ENCODE measurements at regions not wholly inside any gene's neighbourhood (a gene's known extent, or its start where the extent isn't known, plus 50 kb on each side); places are given as distances from the start of the nearest gene placed in this dataset.

- TF ChIP-seq, protein P1, sequence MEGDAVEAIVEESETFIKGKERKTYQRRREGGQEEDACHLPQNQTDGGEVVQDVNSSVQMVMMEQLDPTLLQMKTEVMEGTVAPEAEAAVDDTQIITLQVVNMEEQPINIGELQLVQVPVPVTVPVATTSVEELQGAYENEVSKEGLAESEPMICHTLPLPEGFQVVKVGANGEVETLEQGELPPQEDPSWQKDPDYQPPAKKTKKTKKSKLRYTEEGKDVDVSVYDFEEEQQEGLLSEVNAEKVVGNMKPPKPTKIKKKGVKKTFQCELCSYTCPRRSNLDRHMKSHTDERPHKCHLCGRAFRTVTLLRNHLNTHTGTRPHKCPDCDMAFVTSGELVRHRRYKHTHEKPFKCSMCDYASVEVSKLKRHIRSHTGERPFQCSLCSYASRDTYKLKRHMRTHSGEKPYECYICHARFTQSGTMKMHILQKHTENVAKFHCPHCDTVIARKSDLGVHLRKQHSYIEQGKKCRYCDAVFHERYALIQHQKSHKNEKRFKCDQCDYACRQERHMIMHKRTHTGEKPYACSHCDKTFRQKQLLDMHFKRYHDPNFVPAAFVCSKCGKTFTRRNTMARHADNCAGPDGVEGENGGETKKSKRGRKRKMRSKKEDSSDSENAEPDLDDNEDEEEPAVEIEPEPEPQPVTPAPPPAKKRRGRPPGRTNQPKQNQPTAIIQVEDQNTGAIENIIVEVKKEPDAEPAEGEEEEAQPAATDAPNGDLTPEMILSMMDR (IDR thresholded peaks at IDR 0.05; ENCODE audit: low read depth, low read length, poor library complexity, severe bottlenecking) = no peak
- TF ChIP-seq EZH2phosphoT487 (IDR thresholded peaks at IDR 0.05; ENCODE audit: borderline replicate concordance, low read length) = no peak
Measured at GRCh38 chr2:7795778-7796563, 878.8 kb downstream of the RNF144A start.

Measured in DOHH2 (cell line).